MCF 10A (cell line): ENCODE measurements at regions not wholly inside any gene's neighbourhood (a gene's known extent, or its start where the extent isn't known, plus 50 kb on each side); places are given as distances from the start of the nearest gene placed in this dataset.

Source experiments
- BruUV-seq: library from RNA; stranded (reverse); fragments of 400-500 nt; replicated peaks from 2 replicates; lab custom pipeline; 2021; lab: Mats Ljungman, UMichigan
- CTCF ChIA-PET: fragments of 300-600 bp; sonication (Branson Sonifier 250); formaldehyde crosslinking; extraction: SDS; loops from one replicate; lab custom pipeline; 2021; ENCODE audit warnings: antibody characterized with exemption, inconsistent platforms; lab: Yijun Ruan, JAX
- POLR2A ChIA-PET: fragments of 300-600, 350-650 bp; sonication (Branson Sonifier 250); formaldehyde crosslinking; extraction: SDS; loops from one replicate; lab custom pipeline; 2020; ENCODE audit warnings: antibody characterized with exemption, inconsistent platforms; lab: Yijun Ruan, JAX
- DNase-seq: peaks from one replicate; pipeline ENCODE4 v3.0.0-alpha.2; 2018; ENCODE audit not compliant: unreplicated experiment
- H3K27ac Mint-ChIP-seq: one replicate; pipeline ENCODE4 v1.8.0; 2022; ENCODE audit warnings: mild to moderate bottlenecking, low read depth, mixed read lengths; ENCODE audit not compliant: unreplicated experiment
- H3K27me3 Mint-ChIP-seq: one replicate; pipeline ENCODE4 v1.8.0; 2022; ENCODE audit warnings: mixed read lengths; ENCODE audit not compliant: insufficient read depth, unreplicated experiment
- H3K36me3 Mint-ChIP-seq: one replicate; pipeline ENCODE4 v1.8.0; 2022; ENCODE audit warnings: mild to moderate bottlenecking, moderate library complexity, mixed read lengths; ENCODE audit not compliant: insufficient read depth, unreplicated experiment
- H3K4me1 Mint-ChIP-seq: one replicate; pipeline ENCODE4 v1.8.0; 2022; ENCODE audit warnings: mixed read lengths; ENCODE audit not compliant: insufficient read depth, unreplicated experiment
- H3K4me3 Mint-ChIP-seq: one replicate; pipeline ENCODE4 v1.8.0; 2022; ENCODE audit warnings: mild to moderate bottlenecking, moderate library complexity, mixed read lengths; ENCODE audit not compliant: unreplicated experiment
- H3K9me3 Mint-ChIP-seq: one replicate; pipeline ENCODE4 v1.8.0; 2022; ENCODE audit warnings: mixed read lengths; ENCODE audit not compliant: unreplicated experiment
- intact Hi-C: fragments of 100-400 bp; cut with micrococcal nuclease; formaldehyde crosslinking; loops from 2 replicates; pipeline ENCODE4 v1.14.1; 2022
- TF ChIP-seq, protein P1 (sequence below): fragments of 200-600 bp; IDR thresholded peaks from one replicate; pipeline ENCODE4 v1.8.0; 2022; ENCODE audit warnings: antibody characterized with exemption, mild to moderate bottlenecking; ENCODE audit not compliant: unreplicated experiment

GRCh38 chr11:69558519-69558941 lies 77.1 kb downstream of the LINC01488 start:
- H3K27me3 Mint-ChIP-seq = no peaks in the 10 kb centered on the region
- intact Hi-C loops = no loop called here
- no peaks in the 10 kb centered on the region for H3K9me3 Mint-ChIP-seq
- H3K4me3 Mint-ChIP-seq = no peak overlapping the region
- H3K36me3 Mint-ChIP-seq = no peaks in the 10 kb centered on the region
- DNase-seq = no peak
- H3K4me1 Mint-ChIP-seq = no peaks in the 10 kb centered on the region
- no peak overlapping the region for H3K27ac Mint-ChIP-seq
- ChIA-PET CTCF (no interaction called here), POLR2A (no interaction called here)
- TF ChIP-seq, protein P1, sequence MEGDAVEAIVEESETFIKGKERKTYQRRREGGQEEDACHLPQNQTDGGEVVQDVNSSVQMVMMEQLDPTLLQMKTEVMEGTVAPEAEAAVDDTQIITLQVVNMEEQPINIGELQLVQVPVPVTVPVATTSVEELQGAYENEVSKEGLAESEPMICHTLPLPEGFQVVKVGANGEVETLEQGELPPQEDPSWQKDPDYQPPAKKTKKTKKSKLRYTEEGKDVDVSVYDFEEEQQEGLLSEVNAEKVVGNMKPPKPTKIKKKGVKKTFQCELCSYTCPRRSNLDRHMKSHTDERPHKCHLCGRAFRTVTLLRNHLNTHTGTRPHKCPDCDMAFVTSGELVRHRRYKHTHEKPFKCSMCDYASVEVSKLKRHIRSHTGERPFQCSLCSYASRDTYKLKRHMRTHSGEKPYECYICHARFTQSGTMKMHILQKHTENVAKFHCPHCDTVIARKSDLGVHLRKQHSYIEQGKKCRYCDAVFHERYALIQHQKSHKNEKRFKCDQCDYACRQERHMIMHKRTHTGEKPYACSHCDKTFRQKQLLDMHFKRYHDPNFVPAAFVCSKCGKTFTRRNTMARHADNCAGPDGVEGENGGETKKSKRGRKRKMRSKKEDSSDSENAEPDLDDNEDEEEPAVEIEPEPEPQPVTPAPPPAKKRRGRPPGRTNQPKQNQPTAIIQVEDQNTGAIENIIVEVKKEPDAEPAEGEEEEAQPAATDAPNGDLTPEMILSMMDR = no peak
- no TSS peak for BruUV-seq

DNA sequence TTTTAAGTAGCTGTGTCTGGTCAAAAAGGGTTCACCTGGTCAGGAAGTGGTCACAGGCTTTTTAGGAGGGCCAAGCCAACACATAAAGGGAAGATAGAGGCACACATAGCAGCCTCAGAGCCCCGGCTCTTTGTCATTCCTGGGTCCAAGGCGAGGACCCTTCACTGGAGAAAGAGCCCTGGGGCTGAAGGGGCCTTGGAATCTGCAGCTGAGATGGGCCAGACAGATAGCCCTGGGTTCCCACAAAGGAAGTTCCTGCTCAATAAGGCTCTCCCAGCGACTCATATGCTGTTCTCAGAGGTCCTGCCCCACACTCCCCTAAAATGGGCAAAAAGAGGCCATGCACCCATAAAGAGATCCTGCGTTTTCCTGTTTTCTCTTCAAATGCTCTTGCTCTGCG lies 77.7 kb downstream of the LINC01488 start:
- BruUV-seq = no TSS peak
- Mint-ChIP-seq H3K27ac (no peak overlapping the region), H3K9me3 (no peaks in the 10 kb centered on the region), H3K36me3 (no peaks in the 10 kb centered on the region), H3K27me3 (no peaks in the 10 kb centered on the region), H3K4me3 (no peak overlapping the region), H3K4me1 (no peaks in the 10 kb centered on the region)
- CTCF ChIA-PET = no interaction called here
- TF ChIP-seq, protein P1 = no peak
- POLR2A ChIA-PET = no interaction called here
- intact Hi-C loops = no loop called here
- DNase-seq = no peak

- intact Hi-C loops = no loop called here
- Mint-ChIP-seq H3K27ac (no peak overlapping the region), H3K4me1 (no peaks in the 10 kb centered on the region), H3K27me3 (no peaks in the 10 kb centered on the region), H3K4me3 (no peak overlapping the region), H3K9me3 (no peaks in the 10 kb centered on the region), H3K36me3 (no peaks in the 10 kb centered on the region)
- BruUV-seq = no TSS peak
- CTCF ChIA-PET = no interaction called here
- DNase-seq = no peak
- TF ChIP-seq, protein P1 = no peak
- POLR2A ChIA-PET = no interaction called here
Measured at GRCh38 chr11:69560141-69560790, 78.8 kb downstream of the LINC01488 start.

- Mint-ChIP-seq H3K4me1 (no peaks in the 10 kb centered on the region), H3K27me3 (no peaks in the 10 kb centered on the region), H3K36me3 (no peaks in the 10 kb centered on the region), H3K27ac (no peak overlapping the region), H3K4me3 (no peak overlapping the region), H3K9me3 (no peaks in the 10 kb centered on the region)
- no TSS peak for BruUV-seq
- CTCF ChIA-PET = no interaction called here
- POLR2A ChIA-PET = no interaction called here
- intact Hi-C loops = no loop called here
- TF ChIP-seq, protein P1 = no peak
- DNase-seq = no peak
Measured at GRCh38 chr11:69562302-69562701, 78.7 kb upstream of the CCND1 start.
